ENCODE measurements at regions not wholly inside any gene's neighbourhood (a gene's known extent, or its start where the extent isn't known, plus 50 kb on each side); places are given as distances from the start of the nearest gene placed in this dataset.

GRCh38 chr13:29952245-29952644 lies 101.8 kb upstream of the UBL3 start:
- H3K4me3 ChIP-seq (ENCODE audit: low read depth, low read length): no peak overlapping the region
- in situ Hi-C loops (cut with HindIII; ENCODE audit: low sequenced_read_pairs): no loop called here
- TF ChIP-seq CTCF (IDR thresholded peaks at IDR 0.05; ENCODE audit: low read depth, low read length): no peak
- DNase-seq (ENCODE audit: low read depth, low spot score): no peak

GRCh38 chr13:29948791-29949190 lies 98.4 kb upstream of the UBL3 start:
- in situ Hi-C loops (cut with HindIII; ENCODE audit: low sequenced_read_pairs): no loop called here
- H3K4me3 ChIP-seq (ENCODE audit: low read depth, low read length): no peak overlapping the region
- TF ChIP-seq CTCF (IDR thresholded peaks at IDR 0.05; ENCODE audit: low read depth, low read length): no peak
- no peak for DNase-seq (ENCODE audit: low read depth, low spot score)

DNA sequence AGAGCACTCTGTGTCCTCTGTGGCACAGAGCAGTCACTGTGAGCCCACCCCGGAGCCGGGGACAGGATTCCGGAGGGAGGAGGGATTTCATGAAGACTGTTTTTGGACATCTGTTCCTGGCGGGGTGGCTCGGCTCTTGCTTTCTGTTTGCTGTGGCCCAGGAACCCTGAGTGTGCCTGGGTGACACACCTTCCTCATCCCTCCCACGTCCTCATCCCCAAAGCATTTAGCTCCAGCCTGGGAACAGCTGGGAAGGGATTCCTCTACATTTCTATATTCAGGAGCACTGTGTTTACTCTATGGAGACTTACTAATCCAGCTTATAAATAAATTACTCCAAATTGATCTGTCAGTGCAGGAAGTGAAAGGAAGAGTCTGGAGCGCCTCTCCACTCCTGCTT lies 97.8 kb upstream of the UBL3 start:
- no peak overlapping the region for H3K4me3 ChIP-seq (ENCODE audit: low read depth, low read length)
- no peak for DNase-seq (ENCODE audit: low read depth, low spot score)
- no peak for TF ChIP-seq CTCF (IDR thresholded peaks at IDR 0.05; ENCODE audit: low read depth, low read length)
- in situ Hi-C loops (cut with HindIII; ENCODE audit: low sequenced_read_pairs): no loop called here

- H3K4me3 ChIP-seq (ENCODE audit: low read depth, low read length): no peak overlapping the region
- no peak for DNase-seq (ENCODE audit: low read depth, low spot score)
- TF ChIP-seq CTCF (IDR thresholded peaks at IDR 0.05; ENCODE audit: low read depth, low read length): no peak
- in situ Hi-C loops (cut with HindIII; ENCODE audit: low sequenced_read_pairs): no loop called here
These were observed 97.4 kb upstream of the UBL3 start for GRCh38 chr13:29947839-29948238.

DNA sequence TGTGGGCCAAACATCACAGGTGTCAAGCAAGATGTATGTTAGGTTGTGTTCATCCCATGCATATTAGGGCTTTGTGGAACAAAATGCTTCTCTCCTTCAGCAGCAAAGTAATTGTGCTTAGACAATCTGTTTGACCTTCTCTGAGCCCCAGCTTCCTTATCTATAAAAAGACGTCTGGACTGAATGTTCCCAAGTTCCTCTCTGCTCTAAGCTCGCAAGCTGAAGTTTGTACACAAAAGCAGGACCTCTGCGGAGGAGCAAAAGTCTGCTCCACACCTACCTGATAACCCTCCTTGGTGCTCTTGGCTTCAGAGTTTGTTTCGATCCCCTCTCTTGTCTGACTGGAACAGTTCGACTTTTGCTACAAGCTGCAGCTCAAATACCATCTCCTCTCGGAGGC lies 95.7 kb upstream of the UBL3 start:
- in situ Hi-C loops (cut with HindIII; ENCODE audit: low sequenced_read_pairs): no loop called here
- no peak for TF ChIP-seq CTCF (IDR thresholded peaks at IDR 0.05; ENCODE audit: low read depth, low read length)
- H3K4me3 ChIP-seq (ENCODE audit: low read depth, low read length): no peak overlapping the region
- no peak for DNase-seq (ENCODE audit: low read depth, low spot score)

GRCh38 chr13:29943686-29944085 lies 93.3 kb upstream of the UBL3 start:
- H3K4me3 ChIP-seq (ENCODE audit: low read depth, low read length): no peak overlapping the region
- DNase-seq (ENCODE audit: low read depth, low spot score): no peak
- TF ChIP-seq CTCF (IDR thresholded peaks at IDR 0.05; ENCODE audit: low read depth, low read length): no peak
- in situ Hi-C loops (cut with HindIII; ENCODE audit: low sequenced_read_pairs): no loop called here

DNA sequence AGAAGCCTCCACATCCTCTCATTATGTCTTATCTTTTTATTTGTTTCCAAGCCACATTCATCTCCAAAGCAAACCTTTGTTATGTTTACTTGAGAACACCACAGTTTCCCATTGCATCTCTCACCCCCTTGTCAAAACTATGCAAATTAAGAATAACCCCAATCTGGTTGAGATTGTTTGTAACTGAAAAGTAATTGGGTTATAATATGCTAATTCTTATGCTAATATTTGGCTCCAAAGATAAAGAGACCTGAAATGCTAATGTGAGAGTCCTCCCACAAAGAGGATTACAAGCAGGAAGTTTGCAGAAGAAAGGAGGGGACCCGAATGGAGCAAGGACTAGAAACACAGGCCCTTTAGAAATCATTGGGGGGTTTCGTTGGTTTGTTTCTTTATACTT lies 92.9 kb upstream of the UBL3 start:
- no peak for DNase-seq (ENCODE audit: low read depth, low spot score)
- in situ Hi-C loops (cut with HindIII; ENCODE audit: low sequenced_read_pairs): no loop called here

More for the DNA sequence above, 92.9 kb upstream of the UBL3 start:
- TF ChIP-seq CTCF (IDR thresholded peaks at IDR 0.05; ENCODE audit: low read depth, low read length): no peak
- H3K4me3 ChIP-seq (ENCODE audit: low read depth, low read length): no peak overlapping the region

All from astrocyte of the spinal cord (primary cell).